T-cell (primary cell): ENCODE measurements at regions not wholly inside any gene's neighbourhood (a gene's known extent, or its start where the extent isn't known, plus 50 kb on each side); places are given as distances from the start of the nearest gene placed in this dataset.

Source experiments
- ATAC-seq, 4 experiments: fragments of 200-7000 bp in 3 of 4; fragments of 150-1000 bp in 1 of 4; cut with Tn5 transposase; replicated peaks in 1 of 4; 1 replicate in 3 of 4; 2 replicates in 1 of 4; pipeline ENCODE4 v1.10.0; 2021; ENCODE audit warnings: moderate library complexity in 3 of 4, mild to moderate bottlenecking in 2 of 4, moderate number of reproducible peaks in 1 of 4
- CTCF ChIA-PET, 2 donors: fragments of 300-600 bp; sonication (Branson Sonifier 250); formaldehyde crosslinking; loops; one replicate each; lab custom pipeline; 2022; ENCODE audit warnings: antibody characterized with exemption in 2 of 2; lab: Charles Lee
- POLR2A ChIA-PET, 2 donors: fragments of 300-600 bp; sonication (Branson Sonifier 250); formaldehyde crosslinking; loops; one replicate each; lab custom pipeline; 2022; ENCODE audit warnings: antibody characterized with exemption in 2 of 2; lab: Charles Lee
- DNase-seq, 35 experiments: peaks; one replicate each; pipeline versions ENCODE4 v3.0.0 to v3.0.0-alpha.2; 2013 to 2023
- H3K27ac ChIP-seq: one replicate; pipeline ENCODE4 v1.5.1; 2013; ENCODE audit warnings: low read length
- H3K27me3 ChIP-seq, 2 experiments: replicated peaks in 1 of 2; 1 replicate in 1 of 2; 2 replicates in 1 of 2; pipeline versions ENCODE4 v1.6.1 to v1.7.0; 2013; ENCODE audit warnings: low read length in 1 of 2, mixed read lengths in 1 of 2; ENCODE audit not compliant: control insufficient read depth in 2 of 2, insufficient read depth in 2 of 2; ENCODE audit errors: extremely low read depth in 1 of 2
- H3K36me3 ChIP-seq, 2 donors: 1 replicate in 1 of 2; 2 replicates in 1 of 2; pipeline versions ENCODE4 v1.6.1 to v1.7.0; 2013; ENCODE audit warnings: low read length in 1 of 2; ENCODE audit not compliant: control insufficient read depth in 2 of 2, insufficient read depth in 1 of 2; ENCODE audit errors: extremely low read depth in 1 of 2
- H3K4me1 ChIP-seq, 2 experiments: 1 replicate in 1 of 2; 2 replicates in 1 of 2; pipeline versions ENCODE4 v1.6.1 to v1.7.0; 2013; ENCODE audit warnings: low read length in 2 of 2, mixed read lengths in 1 of 2; ENCODE audit not compliant: insufficient read depth in 2 of 2, control insufficient read depth in 1 of 2; ENCODE audit errors: extremely low read depth in 1 of 2
- H3K4me3 ChIP-seq, 2 donors: 1 replicate in 1 of 2; 2 replicates in 1 of 2; pipeline versions ENCODE4 v1.5.1 to v1.7.0; 2013; ENCODE audit warnings: mild to moderate bottlenecking in 2 of 2, low read length in 1 of 2, moderate library complexity in 1 of 2; ENCODE audit not compliant: control insufficient read depth in 1 of 2; ENCODE audit errors: extremely low read depth in 1 of 2
- H3K9me3 ChIP-seq: 2 replicates; pipeline ENCODE4 v1.7.0; 2013
- H3K27ac Mint-ChIP-seq, 2 donors: one replicate each; pipeline ENCODE4 v1.8.0; 2020 to 2021; ENCODE audit warnings: mild to moderate bottlenecking in 2 of 2, mixed read lengths in 2 of 2
- H3K27me3 Mint-ChIP-seq, 2 donors: one replicate each; pipeline ENCODE4 v1.8.0; 2021 to 2022; ENCODE audit warnings: mixed read lengths in 2 of 2
- H3K36me3 Mint-ChIP-seq: one replicate; pipeline ENCODE4 v1.8.0; 2021; ENCODE audit warnings: mixed read lengths
- H3K4me1 Mint-ChIP-seq, 3 donors: one replicate each; pipeline ENCODE4 v1.8.0; 2020 to 2022; ENCODE audit warnings: mixed read lengths in 3 of 3, mild to moderate bottlenecking in 1 of 3
- H3K4me3 Mint-ChIP-seq, 3 donors: one replicate each; pipeline ENCODE4 v1.8.0; 2020 to 2022; ENCODE audit warnings: mild to moderate bottlenecking in 3 of 3, mixed read lengths in 3 of 3, moderate library complexity in 3 of 3
- H3K9me3 Mint-ChIP-seq, 3 donors: one replicate each; pipeline ENCODE4 v1.8.0; 2020 to 2022; ENCODE audit warnings: mixed read lengths in 3 of 3
- WGBS: methylation state at CpG from one replicate; pipeline ENCODE4 v1.1.5; 2013; ENCODE audit warnings: missing lambda C conversion rate; ENCODE audit not compliant: insufficient coverage; 5-methylcytosine and 5-hydroxymethylcytosine counted together

GRCh38 chr18:74023220-74023619, 124.4 kb downstream of the FBXO15 start:
- Histone ChIP-seq H3K27me3 (peaks cover 0 to 4% of the 10 kb centered on the region in 2 experiments), H3K9me3 (no peaks in the 10 kb centered on the region), H3K4me3 (no peak overlapping the region), H3K4me1 (no peaks in the 10 kb centered on the region), H3K36me3 (no peaks in the 10 kb centered on the region), H3K27ac (no peak overlapping the region)
- no peaks in the 10 kb centered on the region for H3K36me3 Mint-ChIP-seq
- ChIA-PET POLR2A (no interaction called here), CTCF (no interaction called here)
- no peaks in the 10 kb centered on the region for H3K4me1 Mint-ChIP-seq
- no peaks in the 10 kb centered on the region for H3K9me3 Mint-ChIP-seq
- ATAC-seq: no peak
- no peak for DNase-seq
- no peak overlapping the region for H3K27ac Mint-ChIP-seq
- peaks cover 21 to 29% of the 10 kb centered on the region in 2 donors for H3K27me3 Mint-ChIP-seq
- no peak overlapping the region for H3K4me3 Mint-ChIP-seq
- WGBS: 49% methylated on average over 3 of the region's 3 CpGs

GRCh38 chr18:74019864-74020263, 127.8 kb downstream of the FBXO15 start:
- POLR2A ChIA-PET: no interaction called here
- no peaks in the 10 kb centered on the region for H3K36me3 Mint-ChIP-seq
- WGBS: 43% methylated on average over 1 of the region's 3 CpGs
- CTCF ChIA-PET: no interaction called here
- Histone ChIP-seq H3K27ac (no peak overlapping the region), H3K27me3 (peaks cover 0 to 9% of the 10 kb centered on the region in 2 experiments), H3K4me3 (no peak overlapping the region), H3K36me3 (no peaks in the 10 kb centered on the region), H3K4me1 (no peaks in the 10 kb centered on the region), H3K9me3 (no peaks in the 10 kb centered on the region)
- no peak overlapping the region for H3K27ac Mint-ChIP-seq
- no peaks in the 10 kb centered on the region for H3K4me1 Mint-ChIP-seq
- H3K4me3 Mint-ChIP-seq: no peak overlapping the region
- H3K27me3 Mint-ChIP-seq: peaks cover 15 to 27% of the 10 kb centered on the region in 2 donors
- ATAC-seq (no peak), DNase-seq (no peak)
- H3K9me3 Mint-ChIP-seq: no peaks in the 10 kb centered on the region

- no peak for DNase-seq
- ATAC-seq: no peak
- no peak overlapping the region for H3K27ac ChIP-seq
- no peak overlapping the region for H3K4me3 ChIP-seq
- Mint-ChIP-seq H3K4me3 (no peak overlapping the region), H3K36me3 (no peaks in the 10 kb centered on the region), H3K9me3 (no peaks in the 10 kb centered on the region), H3K4me1 (no peaks in the 10 kb centered on the region), H3K27ac (no peak overlapping the region), H3K27me3 (peaks cover 6 to 15% of the 10 kb centered on the region in 2 donors)
- CTCF ChIA-PET: no interaction called here
- H3K9me3 ChIP-seq: no peaks in the 10 kb centered on the region
- POLR2A ChIA-PET: no interaction called here
- no CpG with 5 or more reads among the region's 5 CpGs for WGBS
- no peaks in the 10 kb centered on the region for H3K4me1 ChIP-seq
- H3K27me3 ChIP-seq: peaks cover 0 to 11% of the 10 kb centered on the region in 2 experiments
- H3K36me3 ChIP-seq: no peaks in the 10 kb centered on the region
Observed at GRCh38 chr18:74013955-74014354, 133.7 kb downstream of the FBXO15 start.

GRCh38 chr18:74012954-74013630, 134.5 kb downstream of the FBXO15 start:
- CTCF ChIA-PET: no interaction called here
- Mint-ChIP-seq H3K4me3 (no peak overlapping the region), H3K27me3 (peaks cover 6 to 11% of the 10 kb centered on the region in 2 donors), H3K9me3 (no peaks in the 10 kb centered on the region), H3K36me3 (no peaks in the 10 kb centered on the region), H3K4me1 (no peaks in the 10 kb centered on the region), H3K27ac (no peak overlapping the region)
- WGBS: 89% methylated on average over 8 of the region's 14 CpGs
- DNase-seq (no peak), ATAC-seq (no peak)
- no peak overlapping the region for H3K27ac ChIP-seq
- no peak overlapping the region for H3K4me3 ChIP-seq
- peaks cover 0 to 11% of the 10 kb centered on the region in 2 experiments for H3K27me3 ChIP-seq
- no peaks in the 10 kb centered on the region for H3K4me1 ChIP-seq
- POLR2A ChIA-PET: no interaction called here
- H3K9me3 ChIP-seq: no peaks in the 10 kb centered on the region
- H3K36me3 ChIP-seq: no peaks in the 10 kb centered on the region

GRCh38 chr18:74006143-74006542, 141.5 kb downstream of the FBXO15 start:
- H3K27me3 Mint-ChIP-seq: peaks cover 0 to 2% of the 10 kb centered on the region in 2 donors
- no peaks in the 10 kb centered on the region for H3K4me1 Mint-ChIP-seq
- ChIA-PET CTCF (no interaction called here), POLR2A (no interaction called here)
- H3K36me3 ChIP-seq: no peaks in the 10 kb centered on the region
- H3K27me3 ChIP-seq: peaks cover 0 to 7% of the 10 kb centered on the region in 2 experiments
- H3K4me1 ChIP-seq: no peaks in the 10 kb centered on the region
- H3K36me3 Mint-ChIP-seq: no peaks in the 10 kb centered on the region
- H3K9me3 Mint-ChIP-seq: no peaks in the 10 kb centered on the region
- DNase-seq (no peak), ATAC-seq (no peak)
- H3K4me3 ChIP-seq: no peak overlapping the region
- H3K9me3 ChIP-seq: no peaks in the 10 kb centered on the region
- no peak overlapping the region for H3K27ac Mint-ChIP-seq
- no peak overlapping the region for H3K4me3 Mint-ChIP-seq
- no peak overlapping the region for H3K27ac ChIP-seq
- 100% methylated on average over 2 of the region's 8 CpGs for WGBS

- H3K27me3 Mint-ChIP-seq: peaks cover 0 to 5% of the 10 kb centered on the region in 2 donors
- H3K27ac Mint-ChIP-seq: no peak overlapping the region
- no peaks in the 10 kb centered on the region for H3K36me3 Mint-ChIP-seq
- Histone ChIP-seq H3K27me3 (peaks cover 0 to 9% of the 10 kb centered on the region in 2 experiments), H3K9me3 (no peaks in the 10 kb centered on the region), H3K4me3 (no peak overlapping the region), H3K4me1 (no peaks in the 10 kb centered on the region), H3K36me3 (no peaks in the 10 kb centered on the region), H3K27ac (no peak overlapping the region)
- no peak for ATAC-seq
- H3K4me3 Mint-ChIP-seq: no peak overlapping the region
- H3K9me3 Mint-ChIP-seq: no peaks in the 10 kb centered on the region
- H3K4me1 Mint-ChIP-seq: no peaks in the 10 kb centered on the region
- CTCF ChIA-PET: interaction anchor here in 1 of 2 donors (0.6 kb wide), 2 partner anchors 12 to 89 kb away, joined by 3 read pairs; no protein-coding TSS in a partner anchor
- POLR2A ChIA-PET: no interaction called here
- 20% methylated on average over 1 of the region's 4 CpGs for WGBS
- DNase-seq: no peak
Observed at GRCh38 chr18:74005320-74006109, 142.1 kb downstream of the FBXO15 start.
